ENCODE measurements at regions not wholly inside any gene's neighbourhood (a gene's known extent, or its start where the extent isn't known, plus 50 kb on each side); places are given as distances from the start of the nearest gene placed in this dataset.

- TF ChIP-seq POLR2A (IDR thresholded peaks at IDR 0.05; ENCODE audit: low read depth, low read length) (no peak), CTCF (IDR thresholded peaks at IDR 0.05; ENCODE audit: extremely low read depth in 1 of 2, insufficient read depth in 1 of 2, low read depth in 1 of 2, low read length in 2 of 2) (no peak), EZH2 (IDR thresholded peaks at IDR 0.05; ENCODE audit: borderline replicate concordance, low read depth, low read length, severe bottlenecking) (no peak), MYC (IDR thresholded peaks at IDR 0.05; ENCODE audit: low read depth, low read length) (no peak), POLR2AphosphoS5 (IDR thresholded peaks at IDR 0.05; ENCODE audit: insufficient read depth, low read depth, low read length) (no peak), JUN (IDR thresholded peaks at IDR 0.05; ENCODE audit: borderline replicate concordance, insufficient read depth, insufficient read length, low read depth) (no peak), FOS (IDR thresholded peaks at IDR 0.05; ENCODE audit: borderline replicate concordance, insufficient read depth, low read length) (no peak), GATA2 (IDR thresholded peaks at IDR 0.05; ENCODE audit: insufficient read depth, insufficient read length, low read depth, low read length) (no peak), MAX (IDR thresholded peaks at IDR 0.05; ENCODE audit: insufficient read depth, insufficient read length) (no peak)
Measured at GRCh38 chr12:90576707-90577106, 378.3 kb downstream of the CCER1 start.
